Cardiac fibroblast (primary cell): ENCODE measurements at regions not wholly inside any gene's neighbourhood (a gene's known extent, or its start where the extent isn't known, plus 50 kb on each side); places are given as distances from the start of the nearest gene placed in this dataset.

ENCODE experiments used
- DNase-seq, 2 donors: peaks; one replicate each; pipeline versions ENCODE4 v3.0.0 to v3.0.0-alpha.2; 2010; ENCODE audit warnings: low read depth in 2 of 2
- H3K4me3 ChIP-seq, 2 donors: replicated peaks in 1 of 2; 1 replicate in 1 of 2; 2 replicates in 1 of 2; pipeline ENCODE4 v1.5.1; 2011; ENCODE audit warnings: low read depth in 2 of 2, low read length in 2 of 2, mild to moderate bottlenecking in 2 of 2, moderate library complexity in 1 of 2
- TF ChIP-seq, protein P1 (sequence below): IDR thresholded peaks from one replicate; pipeline ENCODE4 v1.5.1; 2011; ENCODE audit warnings: low read depth, mild to moderate bottlenecking, low read length, inconsistent platforms

DNA sequence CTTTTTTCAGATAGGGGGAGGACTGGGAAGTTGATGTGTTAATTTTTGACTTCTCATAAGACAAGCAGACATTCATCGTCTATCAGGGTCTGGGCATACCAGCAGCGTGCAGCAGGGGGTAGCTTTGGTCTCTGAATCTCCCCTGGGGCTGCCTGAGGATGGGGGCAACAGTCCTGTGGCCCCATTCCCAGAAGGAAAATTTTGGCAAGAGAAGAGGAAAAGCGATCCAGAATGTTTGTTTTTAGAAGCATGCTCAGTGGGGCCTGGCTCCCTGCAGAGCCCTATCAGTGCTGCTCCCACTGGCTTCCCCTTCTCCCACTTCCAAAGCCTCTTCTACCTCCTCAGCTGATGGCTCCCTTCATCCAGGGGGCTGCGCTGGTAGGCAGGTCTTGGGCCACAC lies 194.8 kb upstream of the IL12B start:
- TF ChIP-seq, protein P1, sequence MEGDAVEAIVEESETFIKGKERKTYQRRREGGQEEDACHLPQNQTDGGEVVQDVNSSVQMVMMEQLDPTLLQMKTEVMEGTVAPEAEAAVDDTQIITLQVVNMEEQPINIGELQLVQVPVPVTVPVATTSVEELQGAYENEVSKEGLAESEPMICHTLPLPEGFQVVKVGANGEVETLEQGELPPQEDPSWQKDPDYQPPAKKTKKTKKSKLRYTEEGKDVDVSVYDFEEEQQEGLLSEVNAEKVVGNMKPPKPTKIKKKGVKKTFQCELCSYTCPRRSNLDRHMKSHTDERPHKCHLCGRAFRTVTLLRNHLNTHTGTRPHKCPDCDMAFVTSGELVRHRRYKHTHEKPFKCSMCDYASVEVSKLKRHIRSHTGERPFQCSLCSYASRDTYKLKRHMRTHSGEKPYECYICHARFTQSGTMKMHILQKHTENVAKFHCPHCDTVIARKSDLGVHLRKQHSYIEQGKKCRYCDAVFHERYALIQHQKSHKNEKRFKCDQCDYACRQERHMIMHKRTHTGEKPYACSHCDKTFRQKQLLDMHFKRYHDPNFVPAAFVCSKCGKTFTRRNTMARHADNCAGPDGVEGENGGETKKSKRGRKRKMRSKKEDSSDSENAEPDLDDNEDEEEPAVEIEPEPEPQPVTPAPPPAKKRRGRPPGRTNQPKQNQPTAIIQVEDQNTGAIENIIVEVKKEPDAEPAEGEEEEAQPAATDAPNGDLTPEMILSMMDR: no peak
- H3K4me3 ChIP-seq: no peak overlapping the region
- peak in 1 of 2 donors; percentile 68 for DNase-seq

DNA sequence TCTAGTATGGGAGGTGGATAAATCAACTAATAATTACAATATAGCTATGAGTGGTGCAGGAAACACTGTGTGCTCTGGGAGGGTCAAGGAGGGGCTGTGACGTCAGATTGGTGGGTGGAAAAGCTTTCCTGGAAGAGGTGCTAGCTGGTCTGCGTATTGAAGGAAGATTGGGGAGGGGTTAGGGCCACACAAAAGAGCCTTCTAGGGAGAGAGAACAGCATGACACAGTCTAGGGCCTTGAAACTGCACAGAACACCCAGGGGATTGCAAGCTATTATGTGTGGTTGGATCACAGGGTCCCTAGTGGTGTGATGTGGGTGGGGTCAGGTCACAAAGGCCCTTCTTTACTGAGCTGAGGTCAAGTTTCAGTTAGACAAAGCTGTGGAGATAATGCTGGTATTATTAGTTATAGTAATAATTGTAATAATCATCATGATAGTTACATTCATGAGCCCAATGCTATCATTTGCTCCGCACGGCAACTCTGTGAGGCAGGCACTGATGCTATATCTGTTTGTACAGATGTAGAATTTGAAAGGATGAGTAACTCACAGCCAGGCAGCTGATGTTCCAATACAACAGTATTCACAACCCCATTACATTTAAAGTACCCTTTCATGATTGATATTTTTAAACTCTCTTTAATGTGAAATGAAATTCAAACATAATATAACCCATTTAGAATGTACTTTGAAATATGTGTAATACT lies 197.4 kb upstream of the IL12B start:
- no peak overlapping the region for H3K4me3 ChIP-seq
- DNase-seq: no peak
- TF ChIP-seq, protein P1: no peak

DNA sequence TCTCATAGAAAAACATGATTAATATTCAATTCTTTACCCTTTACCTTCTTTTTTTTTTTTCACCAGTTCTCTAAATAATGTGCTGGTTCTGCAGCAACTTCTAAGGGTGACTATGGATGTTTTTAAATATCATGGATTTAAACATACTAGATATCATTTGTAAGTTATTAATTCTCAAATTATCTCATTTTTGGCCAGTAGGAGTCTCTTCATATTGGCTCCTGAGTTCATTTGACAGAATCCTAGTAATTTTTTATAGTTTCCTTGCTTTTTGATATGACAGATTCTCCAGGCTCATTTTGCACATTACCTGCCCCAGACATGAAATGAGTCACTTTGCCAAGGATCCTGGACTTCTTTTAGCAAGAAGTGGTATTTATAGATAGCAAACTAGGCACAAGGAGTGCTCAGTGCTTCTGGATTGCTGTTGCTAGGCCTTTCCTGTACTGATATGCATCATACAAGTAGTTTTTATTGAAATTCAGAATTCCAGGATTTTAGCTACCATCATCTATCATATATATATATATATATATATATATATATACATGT lies 201.3 kb upstream of the IL12B start:
- DNase-seq: peak in 1 of 2 donors; percentile 13
- no peak overlapping the region for H3K4me3 ChIP-seq
- TF ChIP-seq, protein P1: peak; percentile 15

DNA sequence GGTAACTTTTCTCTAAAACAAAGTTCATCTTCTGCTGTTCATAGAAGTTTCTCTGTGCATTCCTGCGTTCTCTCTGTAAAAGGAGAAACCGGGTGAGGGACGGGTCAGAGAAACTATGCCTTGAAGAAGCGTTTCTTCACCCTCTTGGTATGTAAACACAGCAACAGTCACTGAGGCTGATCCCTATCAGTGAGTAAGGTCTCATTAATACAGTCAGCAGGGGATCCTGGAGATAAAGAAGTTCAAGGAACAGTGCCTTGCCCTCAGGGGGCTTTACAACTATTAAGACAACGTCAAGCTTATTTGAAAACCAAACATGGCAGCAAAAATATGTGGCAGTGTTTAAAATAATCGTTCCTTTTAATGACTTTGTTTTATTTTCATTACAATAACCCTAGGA lies 202.9 kb upstream of the IL12B start:
- peak; percentile 7 to 56 for DNase-seq
- TF ChIP-seq, protein P1: no peak
- no peak overlapping the region for H3K4me3 ChIP-seq

DNA sequence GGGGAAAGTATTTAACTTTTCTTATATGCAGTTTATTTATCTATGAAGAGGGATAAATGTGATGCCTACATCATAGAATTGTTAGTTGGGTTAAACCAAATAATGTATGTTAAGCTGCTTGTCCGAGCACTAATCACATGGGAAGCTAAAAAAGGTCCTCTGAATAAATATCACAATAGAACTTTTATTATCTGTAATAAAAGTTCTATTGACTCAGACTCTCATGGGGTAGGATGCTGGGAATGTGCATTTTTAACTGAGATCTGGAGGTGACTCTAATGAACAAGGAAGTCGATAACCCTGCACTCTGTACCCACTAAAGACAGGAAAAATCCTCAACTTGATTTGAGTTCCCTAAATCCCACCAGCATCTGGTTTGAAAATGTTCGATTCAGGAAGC lies 205.9 kb upstream of the IL12B start:
- no peak for DNase-seq
- no peak overlapping the region for H3K4me3 ChIP-seq
- TF ChIP-seq, protein P1: no peak

DNA sequence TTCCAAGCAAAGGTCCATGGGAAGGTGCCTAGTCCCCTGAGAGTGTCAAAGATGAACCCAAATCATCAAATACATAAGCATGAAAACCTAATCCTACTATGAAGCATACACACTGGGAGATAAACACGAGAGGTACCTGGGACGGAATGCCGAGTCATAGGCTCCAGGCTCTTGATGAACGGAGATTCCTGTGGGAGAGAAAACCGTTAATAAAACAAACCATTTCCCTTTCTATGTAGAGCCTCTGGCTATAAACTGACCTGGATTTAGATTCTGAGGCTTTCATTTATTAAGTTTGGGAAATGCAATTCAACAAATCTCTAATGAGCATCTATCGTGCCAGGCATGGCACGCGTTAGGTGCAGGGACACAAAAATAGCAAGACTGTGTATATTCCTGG lies 206.4 kb upstream of the IL12B start:
- no peak for DNase-seq
- TF ChIP-seq, protein P1: no peak
- H3K4me3 ChIP-seq: no peak overlapping the region
